Ovary (tissue), 3 donors: ENCODE measurements at regions not wholly inside any gene's neighbourhood (a gene's known extent, or its start where the extent isn't known, plus 50 kb on each side); places are given as distances from the start of the nearest gene placed in this dataset.

Source experiments
- CTCF ChIP-seq, 3 donors: fragments of 450-650 bp in 2 of 3; fragments of 200-600 bp in 1 of 3; IDR thresholded peaks; one replicate each; pipeline versions ENCODE4 v1.5.1 to v1.8.0; 2016 to 2022; ENCODE audit warnings: antibody characterized with exemption in 3 of 3, mild to moderate bottlenecking in 1 of 3
- POLR2A ChIP-seq: fragments of 450-650 bp; IDR thresholded peaks from one replicate; pipeline ENCODE4 v1.6.1; 2017; ENCODE audit warnings: antibody characterized with exemption, mild to moderate bottlenecking, moderate library complexity
- donor health status: DM: no; HTN: no; CAD: no.

GRCh38 chr4:17380347-17380746, 131.5 kb downstream of the QDPR start:
- TF ChIP-seq CTCF (IDR thresholded peaks at IDR 0.05) (no peak), POLR2A (no peak)
